ENCODE measurements at regions not wholly inside any gene's neighbourhood (a gene's known extent, or its start where the extent isn't known, plus 50 kb on each side); places are given as distances from the start of the nearest gene placed in this dataset.

DNA sequence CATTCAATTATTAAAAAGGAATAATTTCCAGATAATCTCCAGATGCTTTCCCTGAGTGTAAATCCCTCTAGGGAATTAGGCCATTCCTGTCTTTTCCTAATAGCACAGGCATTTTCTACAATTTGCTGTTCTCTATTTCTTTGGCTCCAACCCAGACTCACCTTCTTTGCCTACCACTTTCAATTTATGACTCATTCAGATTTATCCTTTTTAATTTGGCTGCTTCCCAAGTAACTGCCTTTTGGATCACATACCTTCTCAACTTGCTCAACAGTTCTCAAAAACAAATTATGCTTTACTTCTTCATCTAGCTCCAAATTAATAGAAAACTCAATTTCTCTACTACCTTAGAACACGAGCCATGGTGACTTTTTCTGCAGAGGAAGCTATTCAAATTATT is 1166.3 kb upstream of the PCDH7 start:
- H3K4me3 ChIP-seq (ENCODE audit: low read length), result no peak overlapping the region
- TF ChIP-seq CTCF (conservative IDR thresholded peaks at IDR 0.05; ENCODE audit: low read length), result no peak
- DNase-seq (ENCODE audit: low read depth), result no peak

DNA sequence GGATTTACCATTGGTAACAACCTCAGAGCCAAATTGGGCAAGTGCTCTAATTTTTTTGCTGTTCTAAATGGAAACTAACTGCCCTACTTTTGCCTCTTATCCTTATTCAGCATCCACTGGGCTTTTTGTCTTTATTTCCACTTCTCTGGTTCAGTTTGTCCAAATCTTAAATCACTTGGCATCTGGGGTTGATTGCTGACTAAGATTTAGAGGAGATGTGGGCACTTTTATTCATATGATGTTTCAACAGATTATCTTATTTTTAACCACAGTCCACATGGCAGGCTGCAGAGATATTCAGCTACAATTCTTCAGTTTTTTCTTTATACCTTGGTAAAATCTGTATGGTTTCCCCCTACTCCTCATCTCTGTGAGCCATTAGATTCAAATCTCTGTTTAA is 1161.4 kb upstream of the PCDH7 start:
- DNase-seq (ENCODE audit: low read depth), result no peak
- TF ChIP-seq CTCF (conservative IDR thresholded peaks at IDR 0.05; ENCODE audit: low read length), result no peak
- H3K4me3 ChIP-seq (ENCODE audit: low read length), result no peak overlapping the region

- no peak for DNase-seq (ENCODE audit: low read depth)
- no peak overlapping the region for H3K4me3 ChIP-seq (ENCODE audit: low read length)
- TF ChIP-seq CTCF (conservative IDR thresholded peaks at IDR 0.05; ENCODE audit: low read length), result no peak
Measured at GRCh38 chr4:29559286-29559685, 1160.9 kb upstream of the PCDH7 start.

DNA sequence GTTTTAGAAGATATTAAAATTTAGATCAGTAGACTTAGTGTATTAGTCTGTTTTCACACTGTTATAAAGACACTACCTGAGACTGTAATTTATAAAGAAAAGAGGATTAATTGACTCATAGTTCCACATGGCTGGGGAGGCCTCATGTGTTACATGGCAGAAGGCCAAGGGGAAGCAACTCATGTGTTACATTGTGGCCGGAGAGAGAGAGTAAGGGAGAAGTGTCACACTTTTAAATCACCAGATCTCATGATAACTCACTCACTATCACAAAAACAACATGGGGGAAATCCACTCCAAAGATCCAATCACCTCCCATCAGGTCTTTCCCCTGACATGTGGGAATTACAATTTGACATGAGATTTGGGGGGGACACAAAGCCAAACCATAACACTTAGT is 1159.7 kb upstream of the PCDH7 start:
- TF ChIP-seq CTCF (conservative IDR thresholded peaks at IDR 0.05; ENCODE audit: low read length), result no peak
- no peak for DNase-seq (ENCODE audit: low read depth)
- H3K4me3 ChIP-seq (ENCODE audit: low read length), result no peak overlapping the region

DNA sequence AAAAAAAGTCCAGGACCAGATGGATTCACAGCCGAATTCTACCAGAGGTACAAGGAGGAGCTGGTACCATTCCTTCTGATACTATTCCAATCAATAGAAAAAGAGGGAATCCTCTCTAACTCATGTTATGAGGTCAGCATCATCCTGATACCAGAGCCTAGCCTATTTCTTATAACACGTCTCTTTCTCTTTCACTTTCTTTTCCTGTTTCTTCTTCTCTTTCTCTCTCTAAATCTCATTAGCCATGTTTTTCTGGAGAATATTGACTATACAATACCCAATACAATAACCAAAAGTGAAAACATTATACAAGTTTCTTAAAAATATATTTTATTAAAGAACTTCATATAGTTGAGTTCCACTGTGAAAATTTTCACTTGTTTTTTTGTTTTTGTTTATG is 1154.9 kb upstream of the PCDH7 start:
- TF ChIP-seq CTCF (conservative IDR thresholded peaks at IDR 0.05; ENCODE audit: low read length), result no peak
- no peak for DNase-seq (ENCODE audit: low read depth)

GRCh38 chr4:29566371-29566770 is 1153.8 kb upstream of the PCDH7 start:
- H3K4me3 ChIP-seq (ENCODE audit: low read length), result no peak overlapping the region
- TF ChIP-seq CTCF (conservative IDR thresholded peaks at IDR 0.05; ENCODE audit: low read length), result no peak
- no peak for DNase-seq (ENCODE audit: low read depth)

More for the DNA sequence above, 1154.9 kb upstream of the PCDH7 start:
- no peak overlapping the region for H3K4me3 ChIP-seq (ENCODE audit: low read length)

GRCh38 chr4:29571322-29571721 is 1148.8 kb upstream of the PCDH7 start:
- TF ChIP-seq CTCF (conservative IDR thresholded peaks at IDR 0.05; ENCODE audit: low read length), result no peak
- no peak for DNase-seq (ENCODE audit: low read depth)
- no peak overlapping the region for H3K4me3 ChIP-seq (ENCODE audit: low read length)

Data from AG10803 (cell line).